H1 (cell line): ENCODE measurements at regions not wholly inside any gene's neighbourhood (a gene's known extent, or its start where the extent isn't known, plus 50 kb on each side); places are given as distances from the start of the nearest gene placed in this dataset.

Experiments
- CTCF ChIA-PET: fragments of 300-600 bp; sonication (Branson Sonifier 250); formaldehyde crosslinking; loops from one replicate; lab custom pipeline; 2021; ENCODE audit not compliant: partially characterized antibody; lab: Charles Lee
- POLR2A ChIA-PET: fragments of 300-600 bp; sonication (Branson Sonifier 250); formaldehyde crosslinking; loops from one replicate; lab custom pipeline; 2021; ENCODE audit warnings: inconsistent platforms; ENCODE audit not compliant: partially characterized antibody; lab: Charles Lee
- DNase-seq, 2 experiments: peaks; one replicate each; pipeline versions ENCODE4 v3.0.0 to v3.0.0-alpha.2; 2010 to 2022; ENCODE audit warnings: low spot score in 2 of 2, low read depth in 1 of 2, mixed read lengths in 1 of 2
- FAIRE-seq: peaks from 2 replicates; lab custom pipeline; 2011; peaks lifted over from hg19 to GRCh38; lab: Jason Lieb, UNC
- H2AFZ ChIP-seq: 2 replicates; pipeline ENCODE4 v1.8.1; 2012; ENCODE audit warnings: low read length, inconsistent platforms
- H2AK5ac ChIP-seq: 2 replicates; pipeline ENCODE4 v1.6.1; 2013; ENCODE audit warnings: low read depth, low read length
- H2BK120ac ChIP-seq: replicated peaks from 2 replicates; pipeline ENCODE3; 2013; ENCODE audit warnings: low read depth, low read length, inconsistent platforms
- H2BK12ac ChIP-seq: 2 replicates; pipeline ENCODE4 v1.6.1; 2013; ENCODE audit warnings: low read depth, low read length
- H2BK15ac ChIP-seq: 2 replicates; pipeline ENCODE4 v1.6.1; 2013; ENCODE audit warnings: low read length
- H2BK20ac ChIP-seq: 2 replicates; pipeline ENCODE4 v1.6.1; 2013; ENCODE audit warnings: low read length
- H2BK5ac ChIP-seq: 2 replicates; pipeline ENCODE4 v1.6.1; 2013; ENCODE audit warnings: low read depth, low read length
- H3K14ac ChIP-seq: 2 replicates; pipeline ENCODE4 v1.6.1; 2013; ENCODE audit warnings: inconsistent platforms; ENCODE audit not compliant: insufficient read length
- H3K18ac ChIP-seq: 2 replicates; pipeline ENCODE4 v1.6.1; 2013; ENCODE audit warnings: low read length; ENCODE audit errors: extremely low read depth
- H3K23ac ChIP-seq: 2 replicates; pipeline ENCODE4 v1.6.1; 2013; ENCODE audit warnings: inconsistent platforms; ENCODE audit not compliant: insufficient read length
- H3K23me2 ChIP-seq: 2 replicates; pipeline ENCODE4 v1.6.1; 2013; ENCODE audit warnings: low read depth, low read length
- H3K27ac ChIP-seq: 2 replicates; pipeline ENCODE4 v1.6.1; 2011; ENCODE audit warnings: low read depth, low read length, inconsistent platforms
- H3K27me3 ChIP-seq, 4 experiments: replicated peaks in 1 of 4; 1 replicate in 1 of 4; 2 replicates in 3 of 4; pipeline versions ENCODE4 v1.6.1 to v1.8.1; 2011 to 2013; ENCODE audit warnings: low read length in 3 of 4, mild to moderate bottlenecking in 3 of 4, inconsistent platforms in 2 of 4, mixed read lengths in 2 of 4, moderate library complexity in 1 of 4; ENCODE audit not compliant: control insufficient read depth in 3 of 4, insufficient read depth in 3 of 4; ENCODE audit errors: extremely low read depth in 1 of 4
- H3K36me3 ChIP-seq, 4 experiments: 2 replicates each; pipeline versions ENCODE4 v1.6.1 to v1.8.1; 2011 to 2013; ENCODE audit warnings: mild to moderate bottlenecking in 4 of 4, low read length in 3 of 4, moderate library complexity in 2 of 4, control low read depth in 1 of 4, inconsistent platforms in 1 of 4; ENCODE audit not compliant: insufficient read depth in 4 of 4, control insufficient read depth in 2 of 4
- H3K4ac ChIP-seq: replicated peaks from 2 replicates; pipeline ENCODE3; 2013; ENCODE audit warnings: low read length, low read depth, mixed read lengths, inconsistent platforms; ENCODE audit not compliant: insufficient read length
- H3K4me1 ChIP-seq, 4 experiments: replicated peaks in 1 of 4; 1 replicate in 1 of 4; 2 replicates in 3 of 4; pipeline versions ENCODE4 v1.6.1 to v1.8.1; 2011 to 2013; ENCODE audit warnings: low read length in 3 of 4, inconsistent platforms in 2 of 4, mixed read lengths in 1 of 4; ENCODE audit not compliant: insufficient read depth in 4 of 4, control insufficient read depth in 3 of 4
- H3K4me2 ChIP-seq, 2 experiments: 2 replicates each; pipeline versions ENCODE4 v1.6.1 to v1.8.1; 2011 to 2013; ENCODE audit warnings: low read depth in 2 of 2, low read length in 2 of 2, control low read depth in 1 of 2, inconsistent platforms in 1 of 2, mild to moderate bottlenecking in 1 of 2; ENCODE audit not compliant: insufficient read depth in 1 of 2
- H3K4me3 ChIP-seq, 4 experiments: fragments of 200-600, 300-600 bp in 1 of 4; sonication (generic), shearing (Covaris generic), sonication (Bioruptor Twin) in 1 of 4; 2 replicates each; pipeline versions ENCODE4 v1.5.1 to v1.8.1; 2011 to 2016; ENCODE audit warnings: low read length in 4 of 4, low read depth in 3 of 4, control low read depth in 2 of 4, inconsistent platforms in 2 of 4, mild to moderate bottlenecking in 2 of 4, mixed read lengths in 1 of 4, moderate library complexity in 1 of 4; ENCODE audit not compliant: insufficient read depth in 2 of 4; ENCODE audit errors: extremely low read depth in 1 of 4
- H3K56ac ChIP-seq: replicated peaks from 2 replicates; pipeline ENCODE3; 2013; ENCODE audit warnings: low read depth, mild to moderate bottlenecking, mixed read lengths, low read length, inconsistent platforms; ENCODE audit not compliant: insufficient read length
- H3K79me1 ChIP-seq: 2 replicates; pipeline ENCODE4 v1.6.1; 2013; ENCODE audit warnings: low read depth, low read length, control low read depth
- H3K79me2 ChIP-seq, 2 experiments: 2 replicates each; pipeline versions ENCODE4 v1.6.1 to v1.8.1; 2012 to 2013; ENCODE audit warnings: low read length in 2 of 2, mild to moderate bottlenecking in 2 of 2, inconsistent platforms in 1 of 2; ENCODE audit not compliant: insufficient read depth in 2 of 2, control insufficient read depth in 1 of 2
- H3K9ac ChIP-seq, 4 experiments: replicated peaks in 1 of 4; 1 replicate in 1 of 4; 2 replicates in 3 of 4; pipeline versions ENCODE4 v1.6.1 to v1.8.1; 2011 to 2013; ENCODE audit warnings: low read depth in 3 of 4, low read length in 3 of 4, control low read depth in 2 of 4, mild to moderate bottlenecking in 2 of 4, moderate library complexity in 2 of 4, inconsistent platforms in 1 of 4; ENCODE audit errors: extremely low read depth in 1 of 4
- H3K9me3 ChIP-seq, 2 experiments: 2 replicates each; pipeline versions ENCODE4 v1.6.1 to v1.8.1; 2012 to 2013; ENCODE audit warnings: mild to moderate bottlenecking in 2 of 2, moderate library complexity in 2 of 2, control low read depth in 1 of 2, inconsistent platforms in 1 of 2, low read depth in 1 of 2, low read length in 1 of 2, mixed read lengths in 1 of 2; ENCODE audit not compliant: insufficient read depth in 2 of 2
- H4K20me1 ChIP-seq, 2 experiments: replicated peaks in 1 of 2; 2 replicates each; pipeline versions ENCODE3 to v1.8.1; 2011 to 2013; ENCODE audit warnings: inconsistent platforms in 2 of 2, low read length in 2 of 2, mild to moderate bottlenecking in 1 of 2; ENCODE audit not compliant: insufficient read depth in 2 of 2, control insufficient read depth in 1 of 2
- H4K5ac ChIP-seq: 2 replicates; pipeline ENCODE4 v1.6.1; 2013; ENCODE audit warnings: low read length, low read depth, mixed read lengths, inconsistent platforms; ENCODE audit not compliant: insufficient read length
- H4K8ac ChIP-seq: 2 replicates; pipeline ENCODE4 v1.8.0; 2013; ENCODE audit warnings: mild to moderate bottlenecking, moderate library complexity, low read length, inconsistent platforms; ENCODE audit not compliant: insufficient read depth; ENCODE audit errors: extremely low read depth
- H4K91ac ChIP-seq: replicated peaks from 2 replicates; pipeline ENCODE3; 2013; ENCODE audit warnings: low read length, mixed read lengths, inconsistent platforms; ENCODE audit not compliant: insufficient read length
- CHD1 ChIP-seq: IDR thresholded peaks from 2 replicates; pipeline ENCODE4 v1.6.1; 2012; ENCODE audit warnings: low read depth, low read length, improper control_type of control experiment
- GABPA ChIP-seq: IDR thresholded peaks from 2 replicates; pipeline ENCODE4 v1.6.1; 2011; ENCODE audit warnings: mild to moderate bottlenecking, low read length, moderate library complexity, borderline replicate concordance; ENCODE audit not compliant: insufficient read depth
- TAF7 ChIP-seq: optimal IDR thresholded peaks from 2 replicates; pipeline ENCODE3; 2011; ENCODE audit warnings: low read depth, mild to moderate bottlenecking, inconsistent platforms, low read length, moderate library complexity, borderline replicate concordance
- WGBS, 2 experiments: shearing (Covaris generic) in 1 of 2; methylation state at CpG; one replicate each; pipeline versions ENCODE4 v1.1.6 to v1.1.7; 2013 to 2015; ENCODE audit warnings: low lambda C conversion rate in 2 of 2, mixed read lengths in 2 of 2, inconsistent platforms in 1 of 2, low coverage in 1 of 2, missing lambda C conversion rate in 1 of 2; ENCODE audit not compliant: insufficient replicate concordance in 2 of 2, insufficient coverage in 1 of 2, insufficient read length in 1 of 2; ENCODE audit errors: extremely low coverage in 1 of 2, missing lambda C conversion rate in 1 of 2; 5-methylcytosine and 5-hydroxymethylcytosine counted together

- Histone ChIP-seq H3K9me3 (no peaks in the 10 kb centered on the region), H4K8ac (no peak overlapping the region), H3K23ac (no peak overlapping the region), H4K20me1 (no peaks in the 10 kb centered on the region), H2BK15ac (no peak overlapping the region), H3K23me2 (no peaks in the 10 kb centered on the region), H3K27ac (no peak overlapping the region), H2AK5ac (no peak overlapping the region), H3K4me1 (0 out of 7 replicates have a peak, but pooled peaks cover 0 to 4% (median 0%) of the 10 kb centered on the region in 4 experiments), H3K79me2 (no peaks in the 10 kb centered on the region), H4K5ac (no peak overlapping the region), H2BK12ac (no peak overlapping the region), H3K36me3 (no peaks in the 10 kb centered on the region), H3K4ac (no peak overlapping the region), H3K56ac (no peak overlapping the region), H2BK120ac (no peak overlapping the region), H4K91ac (no peak overlapping the region), H3K9ac (no peak overlapping the region), H3K4me2 (no peak overlapping the region), H3K27me3 (no peaks in the 10 kb centered on the region), H2BK20ac (no peak overlapping the region), H2BK5ac (no peak overlapping the region), H2AFZ (no peak overlapping the region), H3K4me3 (no peak overlapping the region), H3K18ac (no peak overlapping the region), H3K79me1 (no peaks in the 10 kb centered on the region), H3K14ac (no peak overlapping the region)
- DNase-seq, result no peak
- FAIRE-seq, result no peak
- WGBS, 2 experiments, result 95% methylated on average over 2 of the region's 2 CpGs; no CpG with 5 or more reads in 1 of the 2 experiments
- ChIA-PET CTCF (no interaction called here), POLR2A (no interaction called here)
- no peak for TF ChIP-seq GABPA
- TF ChIP-seq TAF7, result no peak
- no peak for TF ChIP-seq CHD1
Observed at GRCh38 chr3:153392363-153392762, 230.3 kb downstream of the RAP2B start.
